Daoy (cell line): ENCODE measurements at regions not wholly inside any gene's neighbourhood (a gene's known extent, or its start where the extent isn't known, plus 50 kb on each side); places are given as distances from the start of the nearest gene placed in this dataset.
A peak's percentile ranks its signal among the peaks of the same experiment; 100 is the strongest.

ENCODE experiments used
- DNase-seq: peaks from one replicate; pipeline ENCODE4 v3.0.0-alpha.2; 2015; ENCODE audit warnings: low read depth

GRCh38 chr1:14100919-14101318, 400.9 kb downstream of the PRDM2 start:
- no peak for DNase-seq

GRCh38 chr1:14102180-14102579, 402.2 kb downstream of the PRDM2 start:
- no peak for DNase-seq

- DNase-seq = no peak
Observed at GRCh38 chr1:14103878-14104430, 404.0 kb downstream of the PRDM2 start.

- no peak for DNase-seq
Observed at GRCh38 chr1:14106126-14106525, 406.1 kb downstream of the PRDM2 start.

GRCh38 chr1:14106679-14107313, 406.8 kb downstream of the PRDM2 start:
- DNase-seq = no peak

GRCh38 chr1:14108356-14109275, 408.6 kb downstream of the PRDM2 start:
- DNase-seq = peak; percentile 23

- DNase-seq = no peak
Observed at GRCh38 chr1:14109276-14109635, 409.3 kb downstream of the PRDM2 start.

- no peak for DNase-seq
Observed at GRCh38 chr1:14110040-14110439, 410.1 kb downstream of the PRDM2 start.

GRCh38 chr1:14111121-14111520, 411.1 kb downstream of the PRDM2 start:
- no peak for DNase-seq

- no peak for DNase-seq
Observed at GRCh38 chr1:14112613-14113012, 412.6 kb downstream of the PRDM2 start.

- no peak for DNase-seq
Observed at GRCh38 chr1:14113271-14113670, 413.3 kb downstream of the PRDM2 start.

GRCh38 chr1:14113841-14114567, 414.0 kb downstream of the PRDM2 start:
- peak; percentile 76 for DNase-seq

GRCh38 chr1:14115976-14116375, 416.0 kb downstream of the PRDM2 start:
- DNase-seq = no peak

- no peak for DNase-seq
Observed at GRCh38 chr1:14117700-14118099, 417.7 kb downstream of the PRDM2 start.

GRCh38 chr1:14118691-14119485, 418.9 kb downstream of the PRDM2 start:
- DNase-seq = no peak

GRCh38 chr1:14120895-14121294, 420.9 kb downstream of the PRDM2 start:
- no peak for DNase-seq

- DNase-seq = no peak
Observed at GRCh38 chr1:14128096-14128495, 428.1 kb downstream of the PRDM2 start.

- DNase-seq = no peak
Observed at GRCh38 chr1:14129009-14129408, 429.0 kb downstream of the PRDM2 start.

GRCh38 chr1:14135070-14135469, 435.1 kb downstream of the PRDM2 start:
- DNase-seq = no peak

GRCh38 chr1:14136152-14136763, 436.3 kb downstream of the PRDM2 start:
- DNase-seq = no peak

GRCh38 chr1:14136881-14137280, 436.9 kb downstream of the PRDM2 start:
- DNase-seq = no peak
